ENCODE measurements at regions not wholly inside any gene's neighbourhood (a gene's known extent, or its start where the extent isn't known, plus 50 kb on each side); places are given as distances from the start of the nearest gene placed in this dataset.

- TF ChIP-seq CTCF (IDR thresholded peaks at IDR 0.05) (no peak), POLR2A (IDR thresholded peaks at IDR 0.05) (no peak)
These were observed 78.5 kb upstream of the CTTNBP2 start for GRCh38 chr7:117951691-117952280.
